ENCODE measurements at regions not wholly inside any gene's neighbourhood (a gene's known extent, or its start where the extent isn't known, plus 50 kb on each side); places are given as distances from the start of the nearest gene placed in this dataset.

GRCh38 chr10:28190196-28190595, 112.7 kb downstream of the MPP7 start:
- no peak for TF ChIP-seq CTCF (conservative IDR thresholded peaks at IDR 0.05)
- H3K27ac ChIP-seq, result no peak overlapping the region

GRCh38 chr10:28188526-28188925, 114.3 kb downstream of the MPP7 start:
- H3K27ac ChIP-seq, result no peak overlapping the region
- TF ChIP-seq CTCF (conservative IDR thresholded peaks at IDR 0.05), result no peak

- no peak overlapping the region for H3K27ac ChIP-seq
- TF ChIP-seq CTCF (conservative IDR thresholded peaks at IDR 0.05), result no peak
Observed at GRCh38 chr10:28186887-28187578, 115.8 kb downstream of the MPP7 start.

GRCh38 chr10:28186461-28186860, 116.4 kb downstream of the MPP7 start:
- no peak overlapping the region for H3K27ac ChIP-seq
- no peak for TF ChIP-seq CTCF (conservative IDR thresholded peaks at IDR 0.05)

- TF ChIP-seq CTCF (conservative IDR thresholded peaks at IDR 0.05), result no peak
- no peak overlapping the region for H3K27ac ChIP-seq
Observed at GRCh38 chr10:28184810-28185209, 118.1 kb downstream of the MPP7 start.

- H3K27ac ChIP-seq, result no peak overlapping the region
- TF ChIP-seq CTCF (conservative IDR thresholded peaks at IDR 0.05), result no peak
Observed at GRCh38 chr10:28181478-28182096, 121.3 kb downstream of the MPP7 start.

- TF ChIP-seq CTCF (conservative IDR thresholded peaks at IDR 0.05), result no peak
- H3K27ac ChIP-seq, result no peak overlapping the region
Observed at GRCh38 chr10:28180654-28181053, 122.2 kb downstream of the MPP7 start.
